H1 (cell line): ENCODE measurements at regions not wholly inside any gene's neighbourhood (a gene's known extent, or its start where the extent isn't known, plus 50 kb on each side); places are given as distances from the start of the nearest gene placed in this dataset.

Experiments used
- CEBPB ChIP-seq: IDR thresholded peaks from 2 replicates; pipeline ENCODE4 v1.6.1; 2012; ENCODE audit warnings: low read depth, low read length
- E2F6 ChIP-seq: IDR thresholded peaks from 2 replicates; pipeline ENCODE4 v1.6.1; 2012; ENCODE audit warnings: inconsistent platforms
- SAP30 ChIP-seq: fragments of 300-600 bp; sonication (generic); IDR thresholded peaks from 2 replicates; pipeline ENCODE4 v1.7.1; 2012; ENCODE audit warnings: low read length, moderate library complexity, mild to moderate bottlenecking, inconsistent platforms; ENCODE audit not compliant: insufficient read depth, insufficient replicate concordance
- TAF1 ChIP-seq: IDR thresholded peaks from 2 replicates; pipeline ENCODE4 v1.6.1; 2011; ENCODE audit warnings: mild to moderate bottlenecking, low read depth, low read length

- TF ChIP-seq SAP30 (no peak), CEBPB (no peak), TAF1 (no peak), E2F6 (no peak)
Measured at GRCh38 chr7:25813381-25813780, 338.6 kb upstream of the NFE2L3 start (continued).
